SK-N-SH (cell line): ENCODE measurements at regions not wholly inside any gene's neighbourhood (a gene's known extent, or its start where the extent isn't known, plus 50 kb on each side); places are given as distances from the start of the nearest gene placed in this dataset.

ENCODE experiments used
- CTCF ChIA-PET: fragments of 300-600, 350-600 bp; formaldehyde crosslinking; extraction: SDS; loops from one replicate; lab custom pipeline; 2021; lab: Yijun Ruan, JAX
- POLR2A ChIA-PET: fragments of 350-600 bp; sonication (Branson Sonifier 250); formaldehyde crosslinking; extraction: SDS; loops from one replicate; lab custom pipeline; 2020; ENCODE audit warnings: antibody characterized with exemption, inconsistent platforms; lab: Yijun Ruan, JAX
- DNase-seq: peaks from one replicate; pipeline ENCODE4 v3.0.0; 2012
- H2AFZ ChIP-seq: fragments of 200-600 bp; sonication (generic); 2 replicates; pipeline ENCODE4 v1.8.1; 2016; ENCODE audit warnings: antibody characterized with exemption, mild to moderate bottlenecking, low read depth
- H3F3A ChIP-seq: fragments of 200-600 bp; sonication (generic); replicated peaks from 2 replicates; pipeline ENCODE3; 2016; ENCODE audit warnings: antibody characterized with exemption, mild to moderate bottlenecking; ENCODE audit not compliant: insufficient read depth
- H3K27ac ChIP-seq, 2 experiments: fragments of 200-500 bp in 1 of 2; fragments of 200-600 bp in 1 of 2; sonication (Bioruptor generic) in 1 of 2; sonication (generic), shearing (Covaris generic) in 1 of 2; 2 replicates each; pipeline versions ENCODE4 v1.5.1 to v1.6.1; 2014 to 2016; ENCODE audit warnings: low read depth in 2 of 2, inconsistent platforms in 1 of 2, low read length in 1 of 2, mild to moderate bottlenecking in 1 of 2, mixed read lengths in 1 of 2
- H3K27me3 ChIP-seq: fragments of 200-600 bp; sonication (generic), shearing (Covaris generic); 2 replicates; pipeline ENCODE4 v1.6.1; 2016; ENCODE audit warnings: mixed run types; ENCODE audit not compliant: insufficient read depth
- H3K36me3 ChIP-seq, 2 experiments: fragments of 200-500 bp in 1 of 2; fragments of 200-600 bp in 1 of 2; sonication (Bioruptor generic) in 1 of 2; sonication (generic) in 1 of 2; replicated peaks in 1 of 2; 2 replicates each; pipeline versions ENCODE3 to v1.5.1; 2014 to 2016; ENCODE audit warnings: low read length in 1 of 2, mild to moderate bottlenecking in 1 of 2; ENCODE audit not compliant: insufficient read depth in 2 of 2, control insufficient read depth in 1 of 2
- H3K4me1 ChIP-seq, 2 experiments: fragments of 200-500 bp in 1 of 2; fragments of 200-600 bp in 1 of 2; sonication (Bioruptor generic) in 1 of 2; sonication (generic), shearing (Covaris generic) in 1 of 2; 2 replicates each; pipeline versions ENCODE4 v1.5.1 to v1.6.1; 2014 to 2016; ENCODE audit warnings: low read depth in 1 of 2, low read length in 1 of 2, mixed run types in 1 of 2; ENCODE audit not compliant: insufficient read depth in 2 of 2, control insufficient read depth in 1 of 2
- H3K4me2 ChIP-seq: fragments of 200-600 bp; sonication (generic), shearing (Covaris generic); 2 replicates; pipeline ENCODE4 v1.6.1; 2017; ENCODE audit warnings: mixed run types
- H3K4me3 ChIP-seq, 2 experiments: fragments of 200-500 bp in 1 of 2; fragments of 200-600 bp in 1 of 2; sonication (Bioruptor generic) in 1 of 2; sonication (generic), shearing (Covaris generic) in 1 of 2; 2 replicates each; pipeline versions ENCODE4 v1.5.1 to v1.8.1; 2014 to 2016; ENCODE audit warnings: low read depth in 2 of 2, inconsistent platforms in 1 of 2, low read length in 1 of 2, mild to moderate bottlenecking in 1 of 2, mixed read lengths in 1 of 2, moderate library complexity in 1 of 2
- H3K79me2 ChIP-seq: fragments of 200-600 bp; sonication (generic); 2 replicates; pipeline ENCODE4 v1.8.1; 2017; ENCODE audit warnings: mild to moderate bottlenecking; ENCODE audit not compliant: insufficient read depth
- H3K9ac ChIP-seq: fragments of 200-600 bp; sonication (generic); 2 replicates; pipeline ENCODE4 v1.6.1; 2017; ENCODE audit warnings: mixed run types
- H3K9me2 ChIP-seq: fragments of 200-600 bp; sonication (generic); 2 replicates; pipeline ENCODE4 v1.6.1; 2017; ENCODE audit warnings: mixed run types
- H3K9me3 ChIP-seq: fragments of 200-600 bp; sonication (generic); 2 replicates; pipeline ENCODE4 v1.6.1; 2017; ENCODE audit warnings: mixed run types, mild to moderate bottlenecking, moderate library complexity
- H4K20me1 ChIP-seq: fragments of 200-600 bp; sonication (generic); 2 replicates; pipeline ENCODE4 v1.6.1; 2017; ENCODE audit warnings: mild to moderate bottlenecking, mixed run types; ENCODE audit not compliant: insufficient read depth
- FOXJ3 ChIP-seq: sonication (generic); formaldehyde crosslinking; IDR thresholded peaks from 2 replicates; pipeline ENCODE4 v1.5.1; 2020; ENCODE audit warnings: mild to moderate bottlenecking, missing genetic modification reagents
- GABPA ChIP-seq: IDR thresholded peaks from 2 replicates; pipeline ENCODE4 v1.4.0; 2012; ENCODE audit warnings: low read depth, mild to moderate bottlenecking
- NFIC ChIP-seq: IDR thresholded peaks from 2 replicates; pipeline ENCODE4 v1.4.0; 2012; ENCODE audit warnings: borderline replicate concordance
- POLR2AphosphoS5 ChIP-seq: IDR thresholded peaks from 2 replicates; pipeline ENCODE4 v1.6.1; 2012; ENCODE audit warnings: low read depth, low read length
- RAD21 ChIP-seq: IDR thresholded peaks from 2 replicates; pipeline ENCODE4 v1.6.1; 2012; ENCODE audit warnings: mild to moderate bottlenecking, low read length
- RXRA ChIP-seq: IDR thresholded peaks from 2 replicates; pipeline ENCODE4 v1.4.0; 2012; ENCODE audit warnings: low read depth, mild to moderate bottlenecking, borderline replicate concordance
- SMC3 ChIP-seq: IDR thresholded peaks from 2 replicates; pipeline ENCODE4 v1.6.1; 2012; ENCODE audit warnings: low read depth, low read length, improper control_type of control experiment
- TCF12 ChIP-seq: IDR thresholded peaks from 2 replicates; pipeline ENCODE4 v1.4.0; 2012
- YY1 ChIP-seq: IDR thresholded peaks from 2 replicates; pipeline ENCODE4 v1.4.0; 2012; ENCODE audit warnings: low read depth, mild to moderate bottlenecking
- WGBS: methylation state at CpG from one replicate; pipeline ENCODE4 v1.1.6; 2017; ENCODE audit warnings: low lambda C conversion rate; 5-methylcytosine and 5-hydroxymethylcytosine counted together
- TF ChIP-seq, protein P1 (sequence below): fragments of 150-350 bp; IDR thresholded peaks from 2 replicates; pipeline ENCODE4 v1.6.1; 2017; ENCODE audit warnings: antibody characterized with exemption, low read length, low read depth, borderline replicate concordance
- TF ChIP-seq, protein P2 (sequence below): fragments of 200-600 bp; sonication (generic); IDR thresholded peaks from 2 replicates; pipeline ENCODE4 v1.6.1; 2017; ENCODE audit warnings: antibody characterized with exemption, mild to moderate bottlenecking, moderate library complexity
- TF ChIP-seq, protein P3 (sequence below): IDR thresholded peaks from 2 replicates; pipeline ENCODE4 v1.6.1; 2012; ENCODE audit warnings: mild to moderate bottlenecking, low read depth, low read length, moderate library complexity

- no peaks in the 10 kb centered on the region for H4K20me1 ChIP-seq
- H3K9me2 ChIP-seq = no peaks in the 10 kb centered on the region
- no peaks in the 10 kb centered on the region for H3K36me3 ChIP-seq
- H3K27me3 ChIP-seq = no peaks in the 10 kb centered on the region
- 53% methylated on average over 5 of the region's 11 CpGs for WGBS
- no peak overlapping the region for H2AFZ ChIP-seq
- no peak overlapping the region for H3K4me2 ChIP-seq
- DNase-seq = no peak
- peaks cover 0 to 5% of the 10 kb centered on the region in 2 experiments; a peak in 1 of 4 replicates for H3K4me1 ChIP-seq
- H3K4me3 ChIP-seq = no peak overlapping the region
- TF ChIP-seq YY1 = no peak
- TF ChIP-seq, protein P1, sequence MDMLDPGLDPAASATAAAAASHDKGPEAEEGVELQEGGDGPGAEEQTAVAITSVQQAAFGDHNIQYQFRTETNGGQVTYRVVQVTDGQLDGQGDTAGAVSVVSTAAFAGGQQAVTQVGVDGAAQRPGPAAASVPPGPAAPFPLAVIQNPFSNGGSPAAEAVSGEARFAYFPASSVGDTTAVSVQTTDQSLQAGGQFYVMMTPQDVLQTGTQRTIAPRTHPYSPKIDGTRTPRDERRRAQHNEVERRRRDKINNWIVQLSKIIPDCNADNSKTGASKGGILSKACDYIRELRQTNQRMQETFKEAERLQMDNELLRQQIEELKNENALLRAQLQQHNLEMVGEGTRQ = no peak
- no peak for TF ChIP-seq RXRA
- TF ChIP-seq TCF12 = no peak
- TF ChIP-seq SMC3 = no peak
- no peak for TF ChIP-seq NFIC
- ChIA-PET POLR2A (no interaction called here), CTCF (interaction anchor here (0.7 to 2.6 kb wide), 2 partner anchors 93 to 1333 kb away, joined by 4 to 13 read pairs; no protein-coding TSS in a partner anchor)
- no peaks in the 10 kb centered on the region for H3K9me3 ChIP-seq
- no peaks in the 10 kb centered on the region for H3K79me2 ChIP-seq
- H3K27ac ChIP-seq = no peak overlapping the region
- H3F3A ChIP-seq = no peaks in the 10 kb centered on the region
- H3K9ac ChIP-seq = no peak overlapping the region
These were observed 300.0 kb downstream of the PREX1 start for GRCh38 chr20:48527771-48528170.

- no peaks in the 10 kb centered on the region for H3K27me3 ChIP-seq
- no peak overlapping the region for H2AFZ ChIP-seq
- H3K4me2 ChIP-seq = no peak overlapping the region
- WGBS = 18% methylated on average over 9 of the region's 9 CpGs
- no peaks in the 10 kb centered on the region for H3K9me2 ChIP-seq
- peaks cover 0 to 5% of the 10 kb centered on the region in 2 experiments; a peak in 1 of 4 replicates for H3K4me1 ChIP-seq
- no peak for TF ChIP-seq NFIC
- no peak for TF ChIP-seq RAD21
- TF ChIP-seq, protein P2, sequence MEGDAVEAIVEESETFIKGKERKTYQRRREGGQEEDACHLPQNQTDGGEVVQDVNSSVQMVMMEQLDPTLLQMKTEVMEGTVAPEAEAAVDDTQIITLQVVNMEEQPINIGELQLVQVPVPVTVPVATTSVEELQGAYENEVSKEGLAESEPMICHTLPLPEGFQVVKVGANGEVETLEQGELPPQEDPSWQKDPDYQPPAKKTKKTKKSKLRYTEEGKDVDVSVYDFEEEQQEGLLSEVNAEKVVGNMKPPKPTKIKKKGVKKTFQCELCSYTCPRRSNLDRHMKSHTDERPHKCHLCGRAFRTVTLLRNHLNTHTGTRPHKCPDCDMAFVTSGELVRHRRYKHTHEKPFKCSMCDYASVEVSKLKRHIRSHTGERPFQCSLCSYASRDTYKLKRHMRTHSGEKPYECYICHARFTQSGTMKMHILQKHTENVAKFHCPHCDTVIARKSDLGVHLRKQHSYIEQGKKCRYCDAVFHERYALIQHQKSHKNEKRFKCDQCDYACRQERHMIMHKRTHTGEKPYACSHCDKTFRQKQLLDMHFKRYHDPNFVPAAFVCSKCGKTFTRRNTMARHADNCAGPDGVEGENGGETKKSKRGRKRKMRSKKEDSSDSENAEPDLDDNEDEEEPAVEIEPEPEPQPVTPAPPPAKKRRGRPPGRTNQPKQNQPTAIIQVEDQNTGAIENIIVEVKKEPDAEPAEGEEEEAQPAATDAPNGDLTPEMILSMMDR = no peak
- no peak overlapping the region for H3K27ac ChIP-seq
- no peaks in the 10 kb centered on the region for H3K79me2 ChIP-seq
- H3K4me3 ChIP-seq = no peak overlapping the region
- no peak overlapping the region for H3K9ac ChIP-seq
- POLR2A ChIA-PET = interaction anchor here (1.2 kb wide), 1 partner anchor 8 kb away, joined by 3 read pairs; no protein-coding TSS in a partner anchor
- no peaks in the 10 kb centered on the region for H3F3A ChIP-seq
- H4K20me1 ChIP-seq = no peaks in the 10 kb centered on the region
- no peaks in the 10 kb centered on the region for H3K9me3 ChIP-seq
- no peaks in the 10 kb centered on the region for H3K36me3 ChIP-seq
- CTCF ChIA-PET = interaction anchor here (2.6 kb wide), 1 partner anchor 94 kb away, joined by 13 read pairs; no protein-coding TSS in a partner anchor
- no peak for DNase-seq
These were observed 300.9 kb downstream of the PREX1 start for GRCh38 chr20:48526936-48527335.

DNA sequence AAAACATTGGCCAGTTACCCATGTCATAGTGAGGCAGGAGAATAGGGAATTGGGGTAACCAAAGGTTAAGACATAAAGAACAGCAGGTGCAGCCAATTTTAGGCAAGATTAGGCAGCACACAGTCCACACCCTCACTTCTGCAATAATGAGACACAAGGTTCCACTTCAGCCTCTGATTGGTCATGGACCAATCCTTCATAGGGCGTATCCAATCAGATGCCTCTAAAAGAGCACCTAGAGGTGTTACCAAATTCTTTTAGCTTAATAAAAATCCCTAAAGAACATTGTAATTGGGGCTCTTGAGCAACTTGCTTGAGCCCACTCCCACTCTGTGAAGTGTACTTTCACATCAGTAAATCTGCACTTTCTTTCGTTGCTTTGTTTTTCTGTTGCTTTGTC is 302.4 kb downstream of the PREX1 start:
- TF ChIP-seq POLR2AphosphoS5 = no peak
- no peak for TF ChIP-seq GABPA
- no peak for TF ChIP-seq FOXJ3 (CRISPR knock-in tag)
- TF ChIP-seq, protein P3, sequence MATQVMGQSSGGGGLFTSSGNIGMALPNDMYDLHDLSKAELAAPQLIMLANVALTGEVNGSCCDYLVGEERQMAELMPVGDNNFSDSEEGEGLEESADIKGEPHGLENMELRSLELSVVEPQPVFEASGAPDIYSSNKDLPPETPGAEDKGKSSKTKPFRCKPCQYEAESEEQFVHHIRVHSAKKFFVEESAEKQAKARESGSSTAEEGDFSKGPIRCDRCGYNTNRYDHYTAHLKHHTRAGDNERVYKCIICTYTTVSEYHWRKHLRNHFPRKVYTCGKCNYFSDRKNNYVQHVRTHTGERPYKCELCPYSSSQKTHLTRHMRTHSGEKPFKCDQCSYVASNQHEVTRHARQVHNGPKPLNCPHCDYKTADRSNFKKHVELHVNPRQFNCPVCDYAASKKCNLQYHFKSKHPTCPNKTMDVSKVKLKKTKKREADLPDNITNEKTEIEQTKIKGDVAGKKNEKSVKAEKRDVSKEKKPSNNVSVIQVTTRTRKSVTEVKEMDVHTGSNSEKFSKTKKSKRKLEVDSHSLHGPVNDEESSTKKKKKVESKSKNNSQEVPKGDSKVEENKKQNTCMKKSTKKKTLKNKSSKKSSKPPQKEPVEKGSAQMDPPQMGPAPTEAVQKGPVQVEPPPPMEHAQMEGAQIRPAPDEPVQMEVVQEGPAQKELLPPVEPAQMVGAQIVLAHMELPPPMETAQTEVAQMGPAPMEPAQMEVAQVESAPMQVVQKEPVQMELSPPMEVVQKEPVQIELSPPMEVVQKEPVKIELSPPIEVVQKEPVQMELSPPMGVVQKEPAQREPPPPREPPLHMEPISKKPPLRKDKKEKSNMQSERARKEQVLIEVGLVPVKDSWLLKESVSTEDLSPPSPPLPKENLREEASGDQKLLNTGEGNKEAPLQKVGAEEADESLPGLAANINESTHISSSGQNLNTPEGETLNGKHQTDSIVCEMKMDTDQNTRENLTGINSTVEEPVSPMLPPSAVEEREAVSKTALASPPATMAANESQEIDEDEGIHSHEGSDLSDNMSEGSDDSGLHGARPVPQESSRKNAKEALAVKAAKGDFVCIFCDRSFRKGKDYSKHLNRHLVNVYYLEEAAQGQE = no peak
- no peak for TF ChIP-seq NFIC
- no peak for DNase-seq
- peaks cover 0 to 5% of the 10 kb centered on the region in 2 experiments; a peak in 1 of 4 replicates for H3K4me1 ChIP-seq
- no peaks in the 10 kb centered on the region for H3K9me2 ChIP-seq
- no peak overlapping the region for H3K4me2 ChIP-seq
- no peaks in the 10 kb centered on the region for H3K9me3 ChIP-seq
- H3K9ac ChIP-seq = no peak overlapping the region
- 15% methylated on average over 2 of the region's 2 CpGs for WGBS
- no peaks in the 10 kb centered on the region for H3F3A ChIP-seq
- no peak overlapping the region for H3K4me3 ChIP-seq
- ChIA-PET CTCF (interaction anchor here (1.7 to 2.6 kb wide), 3 partner anchors 11 to 95 kb away, joined by 4 to 13 read pairs (median 6); no protein-coding TSS in a partner anchor), POLR2A (no interaction called here)
- no peaks in the 10 kb centered on the region for H3K36me3 ChIP-seq
- H3K27me3 ChIP-seq = no peaks in the 10 kb centered on the region
- H2AFZ ChIP-seq = no peak overlapping the region
- no peaks in the 10 kb centered on the region for H4K20me1 ChIP-seq
- H3K79me2 ChIP-seq = no peaks in the 10 kb centered on the region
- no peak overlapping the region for H3K27ac ChIP-seq
